Motor neuron (in vitro differentiated cells): ENCODE measurements at regions not wholly inside any gene's neighbourhood (a gene's known extent, or its start where the extent isn't known, plus 50 kb on each side); places are given as distances from the start of the nearest gene placed in this dataset.

ENCODE experiments used
- ATAC-seq, 8 experiments: fragments of 200-7000 bp; cut with Tn5 transposase; replicated peaks in 6 of 8; 2 replicates each; pipeline ENCODE4 v1.8.0; 2021; ENCODE audit warnings: mild to moderate bottlenecking in 8 of 8, moderate library complexity in 8 of 8
- H3K27ac ChIP-seq, 2 donors: fragments of 250-450 bp; sonication (Bioruptor Pico); 2 replicates each; pipeline ENCODE4 v1.9.0; 2021; ENCODE audit warnings: antibody characterized with exemption in 2 of 2, mild to moderate bottlenecking in 2 of 2, moderate library complexity in 1 of 2
- H3K4me1 ChIP-seq, 2 donors: fragments of 250-450 bp; sonication (Bioruptor Pico); replicated peaks in 1 of 2; 2 replicates each; pipeline ENCODE4 v1.6.1; 2021; ENCODE audit warnings: antibody characterized with exemption in 2 of 2, mild to moderate bottlenecking in 2 of 2, moderate library complexity in 1 of 2
- H3K4me3 ChIP-seq, 5 donors: fragments of 250-450 bp; sonication (Bioruptor Pico); 2 replicates each; pipeline ENCODE4 v1.9.0; 2021; ENCODE audit warnings: antibody characterized with exemption in 5 of 5, mild to moderate bottlenecking in 5 of 5, moderate library complexity in 4 of 5
- WGBS, 10 experiments: fragments of 450-650 bp; shearing (Covaris generic); methylation state at CpG; one replicate each; pipeline ENCODE4 v1.0.0; 2022; 5-methylcytosine and 5-hydroxymethylcytosine counted together
- in situ Hi-C, 9 experiments: fragments of 400-800 bp; cut with MboI; loops; one replicate each; pipeline ENCODE4 v1.15.0; 2021; ENCODE audit warnings: low sequenced_read_pairs in 9 of 9, low pct_unique_long_range_greater_than_20kb in 2 of 9; ENCODE audit not compliant: unreplicated experiment in 9 of 9

- 0% methylated on average over 1 of the region's 1 CpG; no CpG with 5 or more reads in 6 of the 10 experiments for WGBS, 10 experiments
- Histone ChIP-seq H3K4me1 (no peaks in the 10 kb centered on the region), H3K27ac (no peak overlapping the region), H3K4me3 (no peak overlapping the region)
- peak in 3 of 8 experiments; percentile 44 to 66 (median 65) for ATAC-seq
- in situ Hi-C loops, result no loop called here
Observed at GRCh38 chr3:43852066-43852465, 161.3 kb downstream of the ABHD5 start.

- Histone ChIP-seq H3K27ac (no peak overlapping the region), H3K4me3 (no peak overlapping the region), H3K4me1 (peaks cover 8 to 13% of the 10 kb centered on the region in 2 donors)
- in situ Hi-C loops, result no loop called here
- 57 to 100% (median 87%) methylated on average over 1 to 2 of the region's 2 CpGs; no CpG with 5 or more reads in 2 of the 10 experiments for WGBS, 10 experiments
- peak in 3 of 8 experiments; percentile 42 to 63 (median 42) for ATAC-seq
Observed at GRCh38 chr3:43854283-43854682, 163.5 kb downstream of the ABHD5 start.

GRCh38 chr3:43854916-43855315 lies 164.2 kb downstream of the ABHD5 start:
- no peak overlapping the region for H3K27ac ChIP-seq
- 13 to 100% (median 74%) methylated on average over 1 to 6 of the region's 6 CpGs; no CpG with 5 or more reads in 4 of the 10 experiments for WGBS, 10 experiments
- H3K4me1 ChIP-seq, result peaks cover 8 to 13% of the 10 kb centered on the region in 2 donors
- H3K4me3 ChIP-seq, result no peak overlapping the region
- in situ Hi-C loops, result no loop called here
- peak in 2 of 8 experiments; percentile 7 for ATAC-seq

GRCh38 chr3:43855674-43856299 lies 165.0 kb downstream of the ABHD5 start:
- H3K27ac ChIP-seq, result no peak overlapping the region
- peaks cover 8 to 13% of the 10 kb centered on the region in 2 donors for H3K4me1 ChIP-seq
- no peak overlapping the region for H3K4me3 ChIP-seq
- in situ Hi-C loops, result no loop called here
- WGBS, 10 experiments, result 0 to 92% (median 36%) methylated on average over 1 to 3 of the region's 3 CpGs; no CpG with 5 or more reads in 3 of the 10 experiments
- peak; percentile 31 to 73 (median 52) for ATAC-seq

GRCh38 chr3:43856351-43856750 lies 165.6 kb downstream of the ABHD5 start:
- Histone ChIP-seq H3K4me1 (peaks cover 8 to 13% of the 10 kb centered on the region in 2 donors), H3K27ac (no peak overlapping the region), H3K4me3 (no peak overlapping the region)
- in situ Hi-C loops, result no loop called here
- no peak for ATAC-seq
- WGBS, 10 experiments, result 60 to 100% (median 82%) methylated on average over 1 to 7 of the region's 7 CpGs; no CpG with 5 or more reads in 1 of the 10 experiments

- H3K4me3 ChIP-seq, result no peak overlapping the region
- peaks cover 8 to 13% of the 10 kb centered on the region in 2 donors for H3K4me1 ChIP-seq
- H3K27ac ChIP-seq, result no peak overlapping the region
- 82 to 100% methylated on average over 1 to 3 of the region's 5 CpGs; no CpG with 5 or more reads in 8 of the 10 experiments for WGBS, 10 experiments
- in situ Hi-C loops, result no loop called here
- ATAC-seq, result no peak
Observed at GRCh38 chr3:43856761-43857160, 166.0 kb downstream of the ABHD5 start.

- no peak overlapping the region for H3K4me3 ChIP-seq
- peak overlapping the region; percentile 3 to 69 for H3K27ac ChIP-seq
- no peak for ATAC-seq
- peaks cover 8 to 13% of the 10 kb centered on the region in 2 donors for H3K4me1 ChIP-seq
- 62 to 100% (median 83%) methylated on average over 1 to 4 of the region's 6 CpGs; no CpG with 5 or more reads in 1 of the 10 experiments for WGBS, 10 experiments
- in situ Hi-C loops, result no loop called here
Observed at GRCh38 chr3:43857361-43858293, 166.9 kb downstream of the ABHD5 start.

GRCh38 chr3:43858294-43858701 lies 167.6 kb downstream of the ABHD5 start:
- Histone ChIP-seq H3K4me3 (no peak overlapping the region), H3K4me1 (peaks cover 8 to 13% of the 10 kb centered on the region in 2 donors), H3K27ac (peak overlapping the region; percentile 3 to 69)
- in situ Hi-C loops, result no loop called here
- WGBS, 10 experiments, result 19 to 72% (median 25%) methylated on average over 3 to 4 of the region's 14 CpGs; no CpG with 5 or more reads in 7 of the 10 experiments
- peak in 5 of 8 experiments; percentile 88 to 94 (median 88) for ATAC-seq

- in situ Hi-C loops, result no loop called here
- WGBS, 10 experiments, result 100% methylated on average over 1 of the region's 3 CpGs; no CpG with 5 or more reads in 8 of the 10 experiments
- peaks cover 8 to 13% of the 10 kb centered on the region in 2 donors for H3K4me1 ChIP-seq
- no peak overlapping the region for H3K27ac ChIP-seq
- no peak overlapping the region for H3K4me3 ChIP-seq
- ATAC-seq, result no peak
Observed at GRCh38 chr3:43859766-43860165, 169.0 kb downstream of the ABHD5 start.

GRCh38 chr3:43861635-43862034 lies 170.9 kb downstream of the ABHD5 start:
- Histone ChIP-seq H3K27ac (no peak overlapping the region), H3K4me1 (peaks cover 8 to 13% of the 10 kb centered on the region in 2 donors), H3K4me3 (no peak overlapping the region)
- 67 to 93% (median 80%) methylated on average over 1 to 3 of the region's 3 CpGs; no CpG with 5 or more reads in 5 of the 10 experiments for WGBS, 10 experiments
- ATAC-seq, result no peak
- in situ Hi-C loops, result no loop called here

GRCh38 chr3:43862470-43862869 lies 171.7 kb downstream of the ABHD5 start:
- in situ Hi-C loops, result no loop called here
- Histone ChIP-seq H3K4me1 (peaks cover 7 to 12% of the 10 kb centered on the region in 2 donors), H3K27ac (no peak overlapping the region), H3K4me3 (no peak overlapping the region)
- 81 to 100% (median 93%) methylated on average over 1 to 3 of the region's 4 CpGs; no CpG with 5 or more reads in 6 of the 10 experiments for WGBS, 10 experiments
- ATAC-seq, result no peak

GRCh38 chr3:43862992-43863805 lies 172.5 kb downstream of the ABHD5 start:
- in situ Hi-C loops, result no loop called here
- H3K4me3 ChIP-seq, result no peak overlapping the region
- no peak for ATAC-seq
- H3K27ac ChIP-seq, result no peak overlapping the region
- H3K4me1 ChIP-seq, result peaks cover 0 to 6% of the 10 kb centered on the region in 2 donors
- WGBS, 10 experiments, result 80 to 100% (median 98%) methylated on average over 1 to 4 of the region's 8 CpGs; no CpG with 5 or more reads in 3 of the 10 experiments
